Neural progenitor cell (in vitro differentiated cells): ENCODE measurements at regions not wholly inside any gene's neighbourhood (a gene's known extent, or its start where the extent isn't known, plus 50 kb on each side); places are given as distances from the start of the nearest gene placed in this dataset.

Source experiments
- EZH2 ChIP-seq: fragments of 200-600 bp; sonication (generic); IDR thresholded peaks from 2 replicates; pipeline ENCODE4 v1.6.1; 2017; ENCODE audit warnings: antibody characterized with exemption, mild to moderate bottlenecking, moderate library complexity
- EZH2phosphoT487 ChIP-seq: fragments of 200-600 bp; sonication (generic); IDR thresholded peaks from 2 replicates; pipeline ENCODE4 v1.6.1; 2017; ENCODE audit warnings: antibody characterized with exemption
- TF ChIP-seq, protein P1 (sequence below): fragments of 200-600 bp; sonication (generic); IDR thresholded peaks from 2 replicates; pipeline ENCODE4 v1.5.1; 2017; ENCODE audit warnings: antibody characterized with exemption, mild to moderate bottlenecking

DNA sequence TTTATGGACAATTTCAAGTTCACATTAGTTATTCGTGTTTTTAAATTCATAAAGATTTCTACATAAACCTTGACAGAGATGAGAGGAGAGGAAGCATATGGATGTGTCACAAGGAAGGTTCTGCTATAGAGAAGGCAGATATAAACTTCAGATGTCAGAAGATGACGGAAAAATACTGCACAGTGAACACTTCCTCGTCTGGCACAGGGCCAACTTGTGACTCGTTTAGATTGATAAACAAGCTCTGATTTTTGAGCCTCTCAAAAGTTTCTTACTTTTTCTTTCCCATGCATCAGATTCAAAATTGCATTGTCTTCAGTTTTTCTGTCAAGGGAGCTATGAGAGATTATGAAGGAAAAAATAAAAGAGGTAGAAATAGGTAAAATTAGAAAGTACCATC, 156.4 kb upstream of the MINDY3 start:
- TF ChIP-seq, protein P1, sequence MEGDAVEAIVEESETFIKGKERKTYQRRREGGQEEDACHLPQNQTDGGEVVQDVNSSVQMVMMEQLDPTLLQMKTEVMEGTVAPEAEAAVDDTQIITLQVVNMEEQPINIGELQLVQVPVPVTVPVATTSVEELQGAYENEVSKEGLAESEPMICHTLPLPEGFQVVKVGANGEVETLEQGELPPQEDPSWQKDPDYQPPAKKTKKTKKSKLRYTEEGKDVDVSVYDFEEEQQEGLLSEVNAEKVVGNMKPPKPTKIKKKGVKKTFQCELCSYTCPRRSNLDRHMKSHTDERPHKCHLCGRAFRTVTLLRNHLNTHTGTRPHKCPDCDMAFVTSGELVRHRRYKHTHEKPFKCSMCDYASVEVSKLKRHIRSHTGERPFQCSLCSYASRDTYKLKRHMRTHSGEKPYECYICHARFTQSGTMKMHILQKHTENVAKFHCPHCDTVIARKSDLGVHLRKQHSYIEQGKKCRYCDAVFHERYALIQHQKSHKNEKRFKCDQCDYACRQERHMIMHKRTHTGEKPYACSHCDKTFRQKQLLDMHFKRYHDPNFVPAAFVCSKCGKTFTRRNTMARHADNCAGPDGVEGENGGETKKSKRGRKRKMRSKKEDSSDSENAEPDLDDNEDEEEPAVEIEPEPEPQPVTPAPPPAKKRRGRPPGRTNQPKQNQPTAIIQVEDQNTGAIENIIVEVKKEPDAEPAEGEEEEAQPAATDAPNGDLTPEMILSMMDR = no peak
- TF ChIP-seq EZH2 = no peak
- TF ChIP-seq EZH2phosphoT487 = no peak
